Immature natural killer cell (primary cell): ENCODE measurements at regions not wholly inside any gene's neighbourhood (a gene's known extent, or its start where the extent isn't known, plus 50 kb on each side); places are given as distances from the start of the nearest gene placed in this dataset.
"Not testable (repeated sequence)": the region's sequence is repeated elsewhere in the genome, so short reads cannot be mapped to it uniquely, and the experiment has no call there.

ENCODE experiments used
- DNase-seq, 3 donors: peaks; one replicate each; pipeline ENCODE4 v3.0.0; 2022; ENCODE audit warnings: mixed read lengths in 1 of 3
- H3K27ac Mint-ChIP-seq, 6 donors: one replicate each; pipeline ENCODE4 v1.8.0; 2020; ENCODE audit warnings: mixed read lengths in 6 of 6, mild to moderate bottlenecking in 5 of 6, inconsistent platforms in 4 of 6, moderate library complexity in 3 of 6
- H3K27me3 Mint-ChIP-seq, 3 donors: one replicate each; pipeline ENCODE4 v1.8.0; 2020 to 2021; ENCODE audit warnings: low read depth in 3 of 3, mild to moderate bottlenecking in 3 of 3, mixed read lengths in 3 of 3, moderate library complexity in 3 of 3, inconsistent platforms in 1 of 3
- H3K36me3 Mint-ChIP-seq, 3 donors: one replicate each; pipeline ENCODE4 v1.8.0; 2020; ENCODE audit warnings: mixed read lengths in 3 of 3, inconsistent platforms in 2 of 3, mild to moderate bottlenecking in 2 of 3
- H3K4me1 Mint-ChIP-seq, 2 donors: one replicate each; pipeline ENCODE4 v1.8.0; 2020; ENCODE audit warnings: inconsistent platforms in 2 of 2, mild to moderate bottlenecking in 2 of 2, mixed read lengths in 2 of 2, moderate library complexity in 1 of 2
- H3K4me3 Mint-ChIP-seq, 5 donors: one replicate each; pipeline ENCODE4 v1.8.0; 2020; ENCODE audit warnings: mild to moderate bottlenecking in 5 of 5, mixed read lengths in 5 of 5, inconsistent platforms in 3 of 5, moderate library complexity in 3 of 5
- H3K9me3 Mint-ChIP-seq, 6 donors: one replicate each; pipeline ENCODE4 v1.8.0; 2020; ENCODE audit warnings: mild to moderate bottlenecking in 6 of 6, mixed read lengths in 6 of 6, inconsistent platforms in 4 of 6, moderate library complexity in 3 of 6

DNA sequence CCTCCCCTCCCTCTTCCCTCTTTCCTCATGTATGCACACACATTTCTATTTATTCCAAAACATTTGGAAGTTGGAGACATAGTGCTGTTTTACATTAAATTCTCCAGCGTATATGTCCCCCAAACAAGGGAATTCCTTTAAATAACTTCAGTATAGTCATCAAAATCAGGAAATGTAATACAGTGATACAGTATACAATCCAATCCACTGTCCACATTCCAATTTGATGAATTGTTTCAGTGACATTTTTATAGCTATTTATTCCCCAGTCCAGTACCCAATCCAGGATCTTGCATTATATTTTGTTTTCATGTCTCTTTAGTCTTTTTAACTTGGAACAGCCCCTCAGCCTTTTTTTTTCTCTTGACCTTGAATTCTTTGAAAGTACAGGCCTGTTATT is 233.0 kb downstream of the DKK2 start:
- peaks cover 0 to 3% (median 0%) of the 10 kb centered on the region in 3 donors for H3K27me3 Mint-ChIP-seq
- H3K27ac Mint-ChIP-seq, result no peak overlapping the region
- H3K36me3 Mint-ChIP-seq, result no peaks in the 10 kb centered on the region
- no peaks in the 10 kb centered on the region for H3K4me1 Mint-ChIP-seq
- DNase-seq, result no peak
- no peak overlapping the region for H3K4me3 Mint-ChIP-seq
- peaks cover 0 to 5% (median 2%) of the 10 kb centered on the region in 6 donors for H3K9me3 Mint-ChIP-seq

DNA sequence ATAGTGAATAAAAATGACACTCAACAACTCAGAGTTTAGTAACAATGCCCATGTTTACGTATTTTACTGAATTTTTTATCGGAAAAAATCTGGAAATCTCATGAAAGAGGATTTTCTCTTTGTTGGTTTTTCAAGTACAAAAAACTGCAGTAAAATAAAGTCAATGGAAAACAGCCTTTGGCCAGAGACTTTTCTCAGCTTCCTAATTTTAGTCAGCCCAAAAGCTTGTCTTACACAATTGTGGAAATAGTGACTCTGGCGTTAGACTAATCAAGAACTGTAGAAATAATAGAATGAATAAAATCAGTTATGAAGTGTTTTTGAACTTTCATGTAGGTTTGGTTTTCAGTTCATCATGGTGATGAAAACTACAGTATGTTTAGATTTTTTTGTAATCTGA is 234.7 kb downstream of the DKK2 start:
- peaks cover 0 to 3% (median 0%) of the 10 kb centered on the region in 3 donors for H3K27me3 Mint-ChIP-seq
- H3K9me3 Mint-ChIP-seq, result peaks cover 0 to 5% (median 2%) of the 10 kb centered on the region in 6 donors
- H3K4me1 Mint-ChIP-seq, result no peaks in the 10 kb centered on the region
- no peak overlapping the region for H3K27ac Mint-ChIP-seq
- H3K36me3 Mint-ChIP-seq, result no peaks in the 10 kb centered on the region
- DNase-seq, result no peak
- H3K4me3 Mint-ChIP-seq, result no peak overlapping the region

DNA sequence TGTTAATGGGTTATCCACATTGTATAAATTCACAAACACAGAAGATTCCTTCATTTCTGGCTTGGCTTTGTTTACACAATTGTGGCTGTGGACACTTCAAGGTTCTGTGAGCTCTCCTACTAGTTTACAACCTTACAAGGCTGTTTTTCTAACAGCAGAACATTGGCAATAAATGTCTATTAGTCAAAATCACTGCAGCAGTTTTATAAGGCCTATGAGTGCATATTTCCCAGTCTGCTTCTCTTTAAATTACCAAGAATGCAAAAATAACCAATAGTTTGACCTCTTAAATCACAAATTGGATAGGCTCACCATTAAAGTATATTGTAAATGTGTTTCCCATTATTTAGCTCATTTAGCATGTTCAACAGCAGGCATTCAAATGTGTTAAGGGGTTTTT is 239.2 kb downstream of the DKK2 start:
- Mint-ChIP-seq H3K9me3 (peaks cover 2 to 10% (median 7%) of the 10 kb centered on the region in 6 donors), H3K4me3 (no peak overlapping the region), H3K4me1 (no peaks in the 10 kb centered on the region), H3K36me3 (no peaks in the 10 kb centered on the region), H3K27me3 (no peaks in the 10 kb centered on the region), H3K27ac (no peak overlapping the region)
- DNase-seq, result no peak

GRCh38 chr4:106795326-106795725 is 240.8 kb downstream of the DKK2 start:
- Mint-ChIP-seq H3K27me3 (peaks cover 0 to 3% (median 0%) of the 10 kb centered on the region in 3 donors), H3K4me3 (no peak overlapping the region), H3K36me3 (no peaks in the 10 kb centered on the region), H3K9me3 (peaks cover 2 to 10% (median 6%) of the 10 kb centered on the region in 6 donors), H3K4me1 (no peaks in the 10 kb centered on the region), H3K27ac (no peak overlapping the region)
- DNase-seq, result no peak

GRCh38 chr4:106793933-106794332 is 242.2 kb downstream of the DKK2 start:
- peaks cover 2 to 13% (median 7%) of the 10 kb centered on the region in 6 donors for H3K9me3 Mint-ChIP-seq
- H3K36me3 Mint-ChIP-seq, result no peaks in the 10 kb centered on the region
- H3K27ac Mint-ChIP-seq, result no peak overlapping the region
- H3K4me1 Mint-ChIP-seq, result no peaks in the 10 kb centered on the region
- H3K4me3 Mint-ChIP-seq, result no peak overlapping the region
- H3K27me3 Mint-ChIP-seq, result peaks cover 0 to 3% (median 0%) of the 10 kb centered on the region in 3 donors
- DNase-seq, result no peak

DNA sequence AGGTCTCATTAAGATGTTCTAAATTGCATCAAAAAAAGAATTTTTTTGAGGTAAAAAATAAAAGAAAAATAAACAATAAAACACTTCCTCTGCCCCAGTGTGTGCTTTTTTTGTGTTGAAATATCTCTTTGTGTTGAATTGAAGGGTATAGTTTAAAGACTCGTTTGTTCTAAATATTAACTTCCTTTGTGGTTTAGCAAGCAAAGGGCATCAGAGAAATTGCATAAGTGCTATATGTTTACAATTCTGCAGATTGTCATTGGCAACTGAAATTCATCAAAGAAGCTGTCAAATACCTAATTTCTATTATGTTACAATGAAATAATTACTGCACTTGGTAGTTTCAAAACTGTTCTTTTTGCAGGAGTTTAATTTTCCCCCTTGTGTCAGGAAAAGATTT is 260.5 kb downstream of the DKK2 start:
- H3K4me3 Mint-ChIP-seq, result peak overlapping the region in 1 of 5 donors; percentile 0

GRCh38 chr4:106774055-106774454 is 262.1 kb downstream of the DKK2 start:
- not testable (repeated sequence) for H3K27ac Mint-ChIP-seq, H3K36me3 Mint-ChIP-seq, H3K4me3 Mint-ChIP-seq, H3K27me3 Mint-ChIP-seq, H3K4me1 Mint-ChIP-seq, DNase-seq
- peaks cover 5 to 47% (median 23%) of the 10 kb centered on the region in 6 donors for H3K9me3 Mint-ChIP-seq

More for the DNA sequence above, 260.5 kb downstream of the DKK2 start:
- Mint-ChIP-seq H3K27ac (no peak overlapping the region), H3K27me3 (no peaks in the 10 kb centered on the region), H3K36me3 (no peaks in the 10 kb centered on the region), H3K4me1 (peaks cover 0 to 1% of the 10 kb centered on the region in 2 donors), H3K9me3 (peaks cover 0 to 39% (median 17%) of the 10 kb centered on the region in 6 donors)
- peak in 1 of 3 donors; percentile 0 for DNase-seq

GRCh38 chr4:106773076-106773905 is 262.8 kb downstream of the DKK2 start:
- Mint-ChIP-seq H3K27ac (no peak overlapping the region), H3K27me3 (no peaks in the 10 kb centered on the region), H3K4me1 (peaks cover 0 to 1% of the 10 kb centered on the region in 2 donors), H3K9me3 (peaks cover 5 to 40% (median 20%) of the 10 kb centered on the region in 6 donors), H3K4me3 (no peak overlapping the region), H3K36me3 (no peaks in the 10 kb centered on the region)
- DNase-seq, result no peak

GRCh38 chr4:106767991-106768390 is 268.1 kb downstream of the DKK2 start:
- Mint-ChIP-seq H3K4me3 (no peak overlapping the region), H3K9me3 (peaks cover 7 to 28% (median 15%) of the 10 kb centered on the region in 6 donors), H3K27me3 (no peaks in the 10 kb centered on the region), H3K27ac (no peak overlapping the region), H3K4me1 (no peaks in the 10 kb centered on the region), H3K36me3 (no peaks in the 10 kb centered on the region)
- DNase-seq, result no peak

DNA sequence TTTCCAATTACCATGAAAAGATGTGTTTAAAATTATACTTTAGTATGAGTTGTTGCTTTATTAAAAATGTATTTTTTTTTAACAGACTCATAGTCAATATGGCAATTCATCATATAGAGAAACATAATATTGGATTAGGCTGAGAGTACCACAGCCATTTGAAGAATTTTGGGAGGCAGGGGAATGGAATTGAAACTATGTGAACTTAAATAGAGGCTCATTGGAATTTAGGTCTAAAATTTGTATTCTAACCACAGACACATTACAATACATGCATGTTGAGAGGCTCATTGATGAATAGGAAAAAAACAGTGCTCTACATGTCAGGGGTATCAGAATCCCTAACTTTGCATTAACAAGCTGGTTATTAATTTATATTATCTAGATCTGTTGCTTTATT is 269.6 kb downstream of the DKK2 start:
- H3K27me3 Mint-ChIP-seq, result no peaks in the 10 kb centered on the region
- no peak overlapping the region for H3K4me3 Mint-ChIP-seq
- peaks cover 7 to 21% (median 10%) of the 10 kb centered on the region in 6 donors for H3K9me3 Mint-ChIP-seq
- H3K36me3 Mint-ChIP-seq, result no peaks in the 10 kb centered on the region
- DNase-seq, result no peak
- H3K4me1 Mint-ChIP-seq, result no peaks in the 10 kb centered on the region
- H3K27ac Mint-ChIP-seq, result no peak overlapping the region

DNA sequence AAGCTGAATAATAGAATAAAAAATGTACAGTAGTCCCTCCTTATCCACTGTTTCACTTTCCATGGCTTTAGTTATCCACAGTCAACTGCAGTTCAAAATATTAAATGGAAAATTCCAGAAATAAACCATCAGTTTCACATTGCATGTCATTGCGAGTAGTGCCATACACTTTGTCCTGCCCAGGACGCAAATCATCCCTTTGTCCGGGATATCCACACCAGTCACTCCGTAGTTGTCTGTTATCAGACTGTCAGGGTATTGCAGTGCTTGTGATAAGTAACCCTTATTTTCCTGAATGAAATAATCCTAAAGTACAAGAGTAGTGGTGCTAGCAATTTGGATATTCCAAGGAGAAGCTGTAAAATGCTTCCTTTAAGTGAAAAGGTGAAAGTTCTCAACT is 271.3 kb downstream of the DKK2 start:
- H3K36me3 Mint-ChIP-seq, result no peaks in the 10 kb centered on the region
- DNase-seq, result no peak
- H3K4me1 Mint-ChIP-seq, result no peaks in the 10 kb centered on the region
- H3K27me3 Mint-ChIP-seq, result no peaks in the 10 kb centered on the region
- H3K9me3 Mint-ChIP-seq, result peaks cover 5 to 10% (median 7%) of the 10 kb centered on the region in 6 donors
- no peak overlapping the region for H3K4me3 Mint-ChIP-seq
- H3K27ac Mint-ChIP-seq, result no peak overlapping the region

- no peaks in the 10 kb centered on the region for H3K36me3 Mint-ChIP-seq
- no peaks in the 10 kb centered on the region for H3K27me3 Mint-ChIP-seq
- H3K9me3 Mint-ChIP-seq, result peaks cover 0 to 5% (median 3%) of the 10 kb centered on the region in 6 donors
- H3K4me3 Mint-ChIP-seq, result no peak overlapping the region
- DNase-seq, result no peak
- no peak overlapping the region for H3K27ac Mint-ChIP-seq
- no peaks in the 10 kb centered on the region for H3K4me1 Mint-ChIP-seq
Observed at GRCh38 chr4:106762666-106763443, 273.3 kb downstream of the DKK2 start.

- no peak overlapping the region for H3K4me3 Mint-ChIP-seq
- H3K27ac Mint-ChIP-seq, result no peak overlapping the region
- H3K36me3 Mint-ChIP-seq, result no peaks in the 10 kb centered on the region
- H3K27me3 Mint-ChIP-seq, result no peaks in the 10 kb centered on the region
- no peak for DNase-seq
- peaks cover 3 to 25% (median 13%) of the 10 kb centered on the region in 6 donors for H3K9me3 Mint-ChIP-seq
- no peaks in the 10 kb centered on the region for H3K4me1 Mint-ChIP-seq
Observed at GRCh38 chr4:106753426-106753825, 282.7 kb downstream of the DKK2 start.

GRCh38 chr4:106746451-106746850 is 289.7 kb downstream of the DKK2 start:
- no peak for DNase-seq
- Mint-ChIP-seq H3K4me3 (no peak overlapping the region), H3K4me1 (no peaks in the 10 kb centered on the region), H3K9me3 (peaks cover 8 to 27% (median 12%) of the 10 kb centered on the region in 6 donors), H3K36me3 (no peaks in the 10 kb centered on the region), H3K27me3 (peaks cover 0 to 2% (median 0%) of the 10 kb centered on the region in 3 donors), H3K27ac (no peak overlapping the region)
